ENCODE measurements at regions not wholly inside any gene's neighbourhood (a gene's known extent, or its start where the extent isn't known, plus 50 kb on each side); places are given as distances from the start of the nearest gene placed in this dataset.

DNA sequence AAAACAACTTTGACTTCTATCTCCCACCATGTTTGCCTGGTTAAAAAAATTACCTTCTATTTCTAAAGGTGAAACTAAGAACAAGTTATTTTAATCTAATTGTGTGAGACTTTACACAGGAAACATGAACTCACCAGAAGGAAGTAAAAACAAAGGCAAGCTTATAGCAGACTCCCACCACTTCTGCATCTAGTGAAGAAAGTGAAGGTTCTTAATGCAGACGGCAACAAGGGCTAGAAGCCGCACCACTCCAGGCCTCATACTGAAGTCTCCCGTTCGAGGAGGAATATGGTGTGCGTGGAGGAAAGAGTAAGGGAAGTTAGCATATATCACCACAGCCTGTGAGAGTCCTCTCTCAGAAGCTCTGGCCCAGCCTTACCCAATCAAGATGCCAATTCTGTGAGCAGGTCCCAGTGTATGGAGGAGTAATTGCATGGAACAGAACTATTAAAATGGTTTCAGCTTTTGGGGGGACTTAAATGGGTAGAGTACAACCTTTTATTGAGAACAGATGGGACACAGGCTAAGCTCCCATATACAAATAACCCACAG is 958.7 kb downstream of the BCL11A start:
- DNase-seq: no peak

DNA sequence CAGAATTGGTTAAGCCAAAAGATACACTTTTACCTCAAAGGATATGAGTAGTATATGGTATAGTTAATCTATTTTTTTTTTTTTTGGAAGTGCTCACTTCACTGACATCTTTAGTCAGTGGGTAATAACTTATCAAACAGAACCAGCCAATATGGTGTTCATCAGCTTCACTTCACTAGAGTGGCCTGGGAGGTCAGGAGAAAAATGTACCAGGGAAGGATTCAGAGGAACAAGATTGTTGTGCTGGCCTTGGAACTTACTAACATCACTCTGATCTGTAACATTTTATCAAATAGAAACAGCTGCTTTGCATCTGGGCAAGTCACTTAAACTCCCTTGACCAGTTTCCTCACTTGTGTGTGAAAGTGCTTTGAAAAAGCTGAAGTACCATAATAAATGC is 962.7 kb downstream of the BCL11A start:
- no peak for DNase-seq

DNA sequence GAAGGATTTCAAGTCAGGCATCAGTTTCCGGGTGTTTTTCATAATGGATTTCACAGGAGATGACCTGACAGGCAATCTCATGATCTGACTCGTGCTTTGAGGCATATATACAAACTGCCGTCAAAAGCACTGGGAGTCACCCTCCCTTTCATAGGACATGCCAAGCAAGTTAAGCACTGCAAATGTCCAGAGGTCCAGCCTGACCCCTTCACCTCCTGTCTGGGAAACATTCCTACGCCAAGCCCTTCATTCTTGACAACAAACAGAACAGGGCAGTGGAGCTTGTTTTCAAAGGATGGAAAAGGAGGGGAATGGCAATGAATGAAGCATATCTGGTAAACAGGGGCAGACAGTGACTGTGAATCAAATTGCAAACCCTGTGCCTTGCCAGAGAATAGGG is 963.6 kb downstream of the BCL11A start:
- DNase-seq: no peak

DNA sequence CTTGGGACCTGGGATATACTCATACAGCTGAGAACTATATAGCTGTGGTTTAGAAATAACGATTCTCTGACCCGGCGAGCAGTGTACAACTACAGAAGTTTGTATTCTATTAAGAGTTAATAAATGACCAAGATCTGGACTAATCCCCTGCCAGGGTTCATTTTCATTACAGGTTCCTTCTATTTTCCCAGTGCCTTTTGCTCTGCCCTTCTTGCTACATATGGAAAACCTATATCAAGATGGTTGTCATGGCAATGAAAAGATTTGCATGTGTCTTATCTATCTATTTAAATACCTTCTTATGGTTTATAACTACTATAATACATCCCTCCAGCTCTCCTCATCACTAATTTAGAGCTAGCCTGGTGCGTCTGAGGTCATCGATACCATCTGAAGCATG is 965.2 kb downstream of the BCL11A start:
- no peak for DNase-seq

DNA sequence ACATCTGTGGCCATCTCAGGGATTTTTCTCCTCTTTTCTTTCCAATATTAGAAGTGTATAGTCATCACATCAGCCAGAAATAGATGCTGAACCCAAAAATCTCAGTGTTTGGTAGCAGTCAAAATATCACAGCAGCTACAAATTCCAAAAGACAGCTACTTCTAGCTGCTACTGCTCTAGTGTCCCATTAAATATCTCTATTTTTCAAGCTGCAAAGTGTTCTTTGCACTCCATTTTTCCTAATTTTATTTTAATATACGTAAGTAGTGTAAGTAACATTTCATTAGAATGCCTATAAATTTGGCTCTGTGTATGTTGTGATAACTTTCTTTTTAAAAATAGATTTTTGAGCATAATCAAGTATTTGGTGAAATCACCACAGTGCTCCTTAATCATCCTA is 967.3 kb downstream of the BCL11A start:
- no peak for DNase-seq

DNA sequence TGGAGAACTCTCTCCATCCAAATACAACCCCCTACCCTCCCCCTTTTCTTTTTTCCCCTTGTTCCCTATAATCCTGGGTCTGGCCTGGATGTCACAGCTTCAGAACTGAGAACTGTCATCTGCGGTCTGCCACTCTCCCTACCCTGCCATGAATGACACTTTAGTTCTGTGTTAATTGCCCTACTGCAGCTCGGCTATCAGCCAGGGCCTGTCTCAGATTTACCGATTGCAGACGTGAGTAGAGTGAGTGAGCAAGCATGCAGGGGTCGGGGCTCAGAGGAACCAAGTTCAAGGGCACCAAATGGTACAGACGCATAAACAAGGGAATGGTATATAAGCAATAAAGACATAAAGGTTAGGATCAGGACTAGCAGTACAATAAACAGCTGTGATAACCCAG is 967.8 kb downstream of the BCL11A start:
- no peak for DNase-seq

DNA sequence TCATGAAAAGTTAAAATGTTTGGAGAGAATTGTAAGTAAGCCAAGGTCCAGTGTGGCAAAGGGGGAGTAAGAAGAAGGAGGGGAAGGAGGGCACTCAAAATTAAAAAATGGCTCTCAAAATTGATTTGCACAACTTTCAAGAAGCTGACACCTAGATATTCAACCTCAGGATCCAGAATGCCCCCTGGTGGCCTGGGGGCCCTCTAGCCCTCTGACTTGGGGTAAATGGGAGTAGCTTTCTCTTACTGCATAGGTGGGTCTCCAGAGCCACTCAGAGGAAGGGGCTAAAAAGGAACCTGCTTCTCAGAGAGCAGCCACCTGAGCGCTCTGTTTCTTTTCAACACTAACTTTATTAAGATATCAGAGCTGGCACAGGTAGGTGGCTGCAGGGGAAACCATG is 968.5 kb downstream of the BCL11A start:
- no peak for DNase-seq

DNA sequence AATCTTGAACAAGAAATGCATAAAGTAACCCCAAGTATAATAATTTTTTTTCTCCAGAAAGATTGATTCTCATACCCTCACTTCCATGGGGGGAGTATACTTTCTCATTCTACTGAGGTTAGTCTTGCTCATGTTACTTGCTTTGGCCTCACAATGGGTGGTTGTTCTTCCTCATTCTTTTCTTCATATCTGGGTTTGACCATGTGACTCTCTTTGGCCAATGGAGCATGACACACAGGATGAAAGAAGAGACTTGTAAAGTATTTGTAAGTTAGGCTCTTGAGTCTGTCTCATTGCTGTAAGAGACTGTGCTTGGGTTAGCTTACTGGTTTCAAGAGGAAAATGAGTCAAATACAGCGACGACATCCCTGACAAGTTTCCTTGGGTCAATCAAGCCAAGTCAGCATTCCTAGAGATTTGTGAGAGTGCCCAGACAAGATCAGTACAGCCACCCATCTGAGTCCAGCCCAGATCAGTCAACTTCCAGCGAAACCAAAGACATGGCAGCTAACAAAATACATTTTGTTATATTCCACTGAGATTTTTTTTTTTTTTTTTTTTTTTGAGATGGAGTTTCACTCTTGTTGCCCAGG is 970.2 kb downstream of the BCL11A start:
- no peak for DNase-seq

DNA sequence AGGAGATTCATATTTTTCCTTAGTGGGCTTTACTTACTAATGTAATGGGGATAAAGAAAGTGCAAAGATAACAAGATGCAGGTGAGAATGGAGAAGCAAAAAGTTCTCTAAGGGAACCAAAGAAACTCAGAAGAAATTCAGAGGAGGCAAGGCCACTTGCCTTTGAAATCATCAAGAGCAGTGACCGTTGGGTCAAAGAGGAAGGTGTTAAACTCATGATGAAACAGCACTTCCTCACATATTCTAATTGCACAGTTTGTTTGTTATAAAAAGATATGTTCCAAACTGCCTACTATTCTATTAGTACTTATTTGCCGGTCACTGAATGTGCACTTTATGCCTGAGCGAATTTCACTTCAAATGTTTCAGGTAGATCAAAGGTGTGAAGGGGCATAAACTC is 975.1 kb downstream of the BCL11A start:
- no peak for DNase-seq

DNA sequence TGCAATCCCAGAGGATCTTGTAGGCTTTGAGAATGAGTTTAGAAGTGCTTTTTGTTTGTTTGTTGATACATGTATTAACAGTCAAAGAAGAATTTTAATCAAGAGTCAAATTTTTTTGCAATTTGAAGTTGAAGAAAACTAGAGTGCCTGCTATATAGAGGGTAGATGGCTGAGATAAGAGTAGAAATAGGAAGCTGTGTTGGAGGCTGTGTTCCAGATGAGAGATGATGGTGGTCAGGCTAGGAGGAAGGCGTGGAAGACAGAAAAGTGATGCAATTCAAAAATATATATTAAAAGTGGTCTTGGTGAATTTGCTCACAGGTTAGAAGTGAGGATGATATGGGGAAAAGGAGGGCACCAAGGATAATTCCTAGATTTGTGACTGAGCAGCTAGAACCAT is 978.3 kb downstream of the BCL11A start:
- no peak for DNase-seq

DNA sequence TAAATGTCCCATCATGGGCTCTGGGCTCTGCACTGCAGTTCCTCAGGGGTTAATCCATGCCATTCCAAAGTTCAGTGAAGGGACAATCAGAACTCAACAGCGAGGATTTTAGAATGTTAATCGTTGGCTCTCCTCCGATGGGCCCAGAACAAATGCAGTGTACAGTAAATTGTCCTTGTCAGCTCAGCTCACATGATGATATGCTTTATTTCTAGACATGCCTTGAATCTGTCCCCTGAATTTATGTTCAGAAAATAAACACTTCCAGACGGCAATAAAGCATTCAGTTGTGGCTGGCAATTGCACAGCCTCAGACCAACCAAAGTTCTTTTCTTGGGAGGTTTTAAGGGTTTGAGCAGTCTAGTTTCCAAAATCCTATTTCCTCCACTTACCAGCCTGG is 981.2 kb downstream of the BCL11A start:
- no peak for DNase-seq

DNA sequence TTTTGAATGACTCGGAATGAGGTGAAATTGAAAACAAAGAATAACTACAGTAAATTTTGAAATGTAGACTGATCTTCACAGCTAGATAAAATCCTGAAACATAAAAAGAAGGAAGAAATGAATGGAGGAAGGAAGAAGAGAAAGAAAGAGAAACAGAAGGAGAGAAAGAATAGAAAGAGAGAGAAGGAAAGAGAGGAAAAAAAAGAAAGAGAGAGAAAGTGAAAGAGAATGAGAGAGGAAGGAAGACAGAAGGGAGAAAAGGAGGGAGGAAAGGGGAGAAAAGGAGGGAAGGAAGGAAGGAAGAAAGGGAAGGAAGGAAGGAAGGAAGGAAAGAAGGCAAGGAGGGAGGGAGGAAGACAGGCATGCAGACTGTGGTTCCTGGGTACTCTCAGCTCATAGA is 982.6 kb downstream of the BCL11A start:
- no peak for DNase-seq

DNA sequence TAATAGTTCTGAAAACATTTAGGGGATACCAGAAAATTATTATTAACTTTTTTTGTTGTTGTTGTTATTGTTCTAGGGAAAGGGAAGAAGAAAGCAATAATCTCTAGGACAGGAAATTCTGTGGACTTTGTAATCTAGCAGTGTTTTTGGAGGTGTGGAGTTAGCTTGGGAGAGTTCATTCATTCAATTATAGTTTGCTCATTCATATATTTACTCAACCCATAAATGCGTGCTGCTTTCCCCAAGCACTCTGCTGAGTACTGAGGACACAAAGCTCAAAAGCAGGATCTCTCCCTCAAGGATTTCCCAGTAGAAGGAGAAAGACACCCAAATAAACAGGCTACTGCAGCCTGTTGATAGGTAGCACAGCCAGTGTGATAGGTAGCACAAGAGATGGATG is 984.3 kb downstream of the BCL11A start:
- no peak for DNase-seq

DNA sequence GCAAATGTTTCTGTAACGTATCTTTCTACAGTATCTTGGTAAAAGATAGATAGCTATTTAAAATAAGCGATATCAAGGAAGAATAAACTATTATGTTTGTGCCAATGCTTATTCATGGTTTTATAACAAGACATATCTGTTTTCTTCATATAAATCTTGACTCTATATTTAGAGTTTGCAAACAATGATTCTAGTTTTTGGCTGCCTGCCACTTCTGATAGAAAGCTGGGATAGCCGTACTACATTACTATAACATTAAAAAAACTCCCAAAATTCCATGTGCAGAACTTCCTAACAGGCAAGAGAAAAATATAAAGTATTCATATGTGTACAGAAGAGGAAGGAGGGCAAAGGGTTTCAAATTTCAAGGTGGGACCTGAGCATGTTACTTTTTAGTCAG is 985.0 kb downstream of the BCL11A start:
- DNase-seq: no peak

DNA sequence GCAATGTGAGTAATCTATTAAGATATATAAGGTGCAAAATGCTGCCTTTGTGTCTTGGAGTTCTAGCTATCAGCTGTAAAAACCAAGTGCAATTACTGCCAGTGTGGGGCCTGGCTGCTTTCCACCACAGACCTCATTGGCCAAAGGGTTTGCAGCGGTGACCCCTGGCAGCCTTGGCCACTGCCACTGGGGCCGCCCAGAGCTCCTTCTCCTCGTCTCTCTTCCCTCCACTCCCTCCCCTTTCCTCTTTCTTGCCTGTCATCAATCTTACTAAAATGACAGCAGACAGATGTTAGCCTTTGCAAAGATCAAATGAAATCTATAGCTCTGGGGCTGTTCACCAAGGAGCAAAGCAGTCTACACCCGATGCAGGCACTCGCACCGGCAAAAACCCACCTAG is 986.3 kb downstream of the BCL11A start:
- DNase-seq: no peak

DNA sequence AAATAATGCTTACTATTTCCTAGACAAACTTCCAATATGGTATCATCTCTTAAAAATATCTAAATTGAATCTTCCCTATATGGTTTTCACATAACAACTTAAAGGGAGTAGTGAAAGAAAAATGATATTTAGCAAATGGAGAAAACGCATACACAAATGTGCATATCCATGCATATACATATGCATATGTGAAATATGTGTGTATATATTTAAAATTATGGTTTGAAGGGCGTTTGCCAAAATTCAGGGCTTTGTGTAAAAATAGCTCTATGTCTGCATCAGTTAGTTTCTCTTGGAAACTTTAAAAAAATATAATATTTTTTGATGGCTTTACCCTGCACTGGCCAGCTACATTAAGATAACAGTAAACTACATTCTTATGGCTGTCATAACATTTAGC is 986.7 kb downstream of the BCL11A start:
- no peak for DNase-seq

DNA sequence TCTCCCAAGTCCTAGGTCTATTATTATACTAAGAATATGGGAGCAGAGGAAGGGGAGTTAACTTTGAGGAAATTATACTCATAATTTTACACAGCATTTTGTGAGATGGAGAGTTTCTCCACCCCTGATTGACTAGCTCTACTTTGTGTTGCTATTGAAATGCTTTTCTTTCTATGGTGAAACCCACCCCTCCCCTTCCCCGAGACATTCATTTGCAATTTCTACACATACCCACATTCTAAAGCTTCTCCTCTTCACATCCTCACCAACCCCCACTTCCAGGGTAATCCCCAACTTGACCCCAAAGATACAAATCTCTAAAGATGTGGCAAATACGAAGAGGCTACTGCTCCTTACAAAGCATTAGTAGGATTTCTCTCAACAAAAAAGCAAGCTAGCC is 992.2 kb downstream of the BCL11A start:
- no peak for DNase-seq

DNA sequence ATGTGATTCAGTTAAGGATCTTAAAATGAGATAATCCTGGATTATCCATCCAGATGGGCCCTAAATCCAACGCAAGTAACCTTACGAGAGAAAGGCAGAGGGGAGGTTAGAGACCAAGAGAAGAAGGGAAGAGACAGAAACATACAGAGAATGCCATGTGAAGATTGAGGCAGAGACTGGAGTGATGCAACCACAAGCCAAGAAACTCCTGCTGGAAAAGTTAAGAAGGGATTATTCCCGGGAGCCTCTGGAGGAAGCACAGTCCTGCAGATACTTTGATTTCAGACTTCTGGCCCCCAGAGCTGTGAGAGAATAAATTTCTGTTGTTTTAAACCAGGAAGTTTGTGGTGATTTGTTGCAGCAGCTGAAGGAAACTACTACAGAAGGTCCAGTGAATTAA is 992.7 kb downstream of the BCL11A start:
- DNase-seq: no peak

DNA sequence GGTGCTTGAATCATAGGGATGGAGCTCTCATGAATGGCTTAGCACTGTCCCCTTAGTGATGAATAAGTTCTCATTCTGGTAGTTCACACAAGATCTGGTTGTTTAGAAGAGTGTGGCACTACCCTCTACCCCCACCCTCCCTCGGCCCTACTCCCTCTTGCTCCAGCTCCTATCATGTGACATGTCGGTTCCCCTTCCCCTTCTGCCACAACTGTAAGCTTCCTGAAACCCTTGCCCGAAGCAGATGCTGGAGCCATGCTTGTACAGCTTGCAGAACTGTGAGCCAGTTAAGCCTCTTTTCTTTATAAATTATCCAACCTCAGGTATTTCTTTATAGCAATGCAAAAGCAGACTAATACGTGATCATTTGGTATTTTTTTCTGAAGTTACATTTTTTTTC is 1012.6 kb downstream of the BCL11A start:
- DNase-seq: no peak

DNA sequence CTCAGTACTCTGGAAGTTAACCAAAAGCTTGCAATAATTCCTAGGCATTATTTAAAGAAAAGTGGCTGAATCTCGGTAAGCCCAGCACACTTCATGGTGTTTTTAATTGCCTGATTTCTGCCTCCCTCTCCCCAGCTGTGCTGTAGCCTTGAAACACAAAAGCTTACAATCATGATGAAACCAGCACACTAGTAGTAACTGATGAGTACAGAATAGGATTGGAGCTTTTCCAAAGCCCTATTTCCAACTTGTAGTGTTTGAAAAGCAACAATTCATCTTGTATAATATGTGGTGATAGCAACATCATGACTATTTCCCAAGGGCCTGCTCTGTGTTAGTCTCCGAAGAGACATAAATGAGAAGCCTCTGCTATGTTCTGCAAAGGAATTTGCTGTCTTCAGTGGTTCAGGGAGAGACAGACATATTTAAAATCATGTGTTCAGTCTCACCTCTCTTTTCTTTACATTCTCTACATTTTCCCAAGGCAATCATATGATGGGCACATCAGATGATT is 1015.0 kb downstream of the BCL11A start:
- no peak for DNase-seq

DNA sequence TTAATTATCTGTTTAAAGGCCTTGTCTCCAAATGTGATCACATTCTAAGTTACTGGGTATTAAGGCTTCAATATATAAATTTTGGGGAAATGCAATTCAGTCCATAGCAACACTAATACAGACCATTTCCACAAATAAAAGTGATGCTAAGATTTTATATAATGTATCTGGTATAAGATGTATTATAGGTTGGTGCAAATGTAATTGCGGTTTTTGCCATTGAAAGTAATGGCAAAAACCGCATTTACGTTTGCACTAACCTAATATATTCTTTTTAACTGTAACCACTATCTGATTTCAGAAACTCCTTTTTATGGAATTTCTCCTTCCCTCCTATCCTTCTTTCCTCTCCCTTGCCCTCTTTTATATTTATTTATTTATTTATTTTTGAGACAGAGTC is 1020.6 kb downstream of the BCL11A start:
- no peak for DNase-seq

DNA sequence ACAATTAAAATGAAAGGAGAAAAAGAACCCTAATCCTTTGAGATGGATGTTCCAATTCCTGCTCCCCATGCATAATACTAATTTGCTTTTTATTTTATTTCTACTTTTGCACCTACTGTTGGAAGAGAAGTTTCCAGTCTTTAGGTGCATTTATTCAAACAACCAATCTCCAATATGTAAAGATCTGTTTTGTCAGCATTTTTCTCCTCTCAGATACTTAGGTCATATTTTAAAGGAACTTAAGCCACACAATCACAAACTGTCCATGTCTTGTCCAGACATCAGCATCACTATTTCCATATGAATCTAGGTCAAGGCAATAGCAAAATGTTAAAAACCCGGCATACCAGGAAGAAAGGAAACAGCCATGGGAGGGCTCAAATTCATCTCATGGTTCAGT is 1023.2 kb downstream of the BCL11A start:
- DNase-seq: no peak

DNA sequence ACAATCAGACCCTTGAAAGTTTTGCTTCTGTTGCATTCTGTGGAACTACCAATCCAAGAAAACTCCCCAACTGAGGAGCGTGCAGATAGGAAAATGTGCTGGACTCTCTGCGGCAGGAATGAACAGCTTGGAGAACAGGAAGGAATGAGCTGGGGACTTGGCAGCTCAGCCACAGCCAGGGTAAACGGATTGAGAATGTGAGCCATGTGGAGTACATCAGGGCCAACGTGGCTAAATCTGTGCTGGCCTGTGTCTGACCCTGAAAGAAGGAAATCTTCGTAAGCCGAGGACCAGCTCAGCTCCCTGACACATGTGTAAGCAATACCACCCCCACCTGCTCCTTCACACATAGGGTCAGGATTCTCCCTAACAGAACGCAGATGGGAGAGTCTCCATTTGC is 1023.7 kb downstream of the BCL11A start:
- DNase-seq: no peak

DNA sequence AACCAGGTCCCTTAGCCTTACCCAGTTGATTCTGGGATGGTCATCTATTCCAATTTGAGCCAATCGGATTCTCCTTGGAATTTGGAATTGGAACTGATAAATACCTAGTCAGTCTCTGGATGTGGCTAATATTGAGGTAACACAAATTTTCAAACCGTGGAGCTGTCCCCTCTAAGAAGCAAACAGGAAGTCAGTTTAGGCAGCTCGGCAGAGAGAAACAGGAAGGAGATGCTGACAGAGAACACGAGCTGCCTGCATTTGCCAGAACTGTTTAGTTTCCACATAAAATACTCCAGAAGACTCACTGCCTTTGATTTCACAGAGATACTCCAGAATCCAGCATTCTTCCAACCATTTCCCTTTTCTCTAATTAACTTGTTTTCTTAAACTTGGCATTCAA is 1024.9 kb downstream of the BCL11A start:
- no peak for DNase-seq

DNA sequence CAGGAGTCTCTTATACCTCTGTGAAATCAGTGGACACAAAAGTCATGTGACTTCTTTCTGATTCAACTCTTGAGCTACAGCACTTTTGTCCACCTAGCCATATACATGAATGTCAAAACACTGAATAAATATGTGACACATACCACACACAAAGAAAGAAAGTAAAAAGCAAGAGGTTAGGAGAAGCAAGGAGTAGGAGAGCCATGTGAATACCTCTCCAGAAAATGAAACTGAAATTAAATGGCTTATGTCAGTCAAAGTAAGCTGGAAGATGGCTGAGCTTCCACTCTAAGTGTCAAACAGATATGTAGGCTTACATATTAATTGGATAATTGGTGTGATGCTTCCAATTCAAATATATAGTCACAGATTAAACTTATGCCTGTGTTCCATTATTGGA is 1050.5 kb downstream of the BCL11A start:
- DNase-seq: no peak

DNA sequence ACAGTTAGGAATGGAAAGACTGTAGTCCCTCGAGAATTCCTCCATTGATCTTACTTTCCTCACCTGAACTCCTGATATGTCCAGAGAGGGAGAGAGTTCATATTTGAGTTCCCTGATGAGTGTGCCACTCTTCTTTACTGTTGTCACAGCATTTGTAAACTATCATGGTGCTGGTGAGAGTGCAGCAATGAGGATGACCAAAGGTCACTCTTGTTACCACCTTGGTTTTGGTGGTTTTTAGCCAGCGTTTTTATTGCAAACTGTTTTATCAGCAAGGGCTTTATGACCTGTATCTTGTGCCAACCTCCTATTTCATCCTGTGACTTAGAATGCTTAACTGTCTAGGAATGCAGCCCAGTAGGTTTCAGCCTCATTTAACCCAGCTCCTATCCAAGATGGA is 1062.5 kb downstream of the BCL11A start:
- no peak for DNase-seq

Measured in activated gamma-delta T cell treated with Interleukin-2 at 50 U/mL for 16 hours (primary cell).